Sigmoid colon (tissue), 3 donors: ENCODE measurements at regions not wholly inside any gene's neighbourhood (a gene's known extent, or its start where the extent isn't known, plus 50 kb on each side); places are given as distances from the start of the nearest gene placed in this dataset.

Experiments
- CTCF ChIP-seq, 4 experiments: fragments of 450-650 bp in 3 of 4; fragments of 200-600 bp in 1 of 4; IDR thresholded peaks; one replicate each; pipeline ENCODE4 v1.5.1; 2016 to 2019; ENCODE audit warnings: antibody characterized with exemption in 4 of 4, mild to moderate bottlenecking in 3 of 4, moderate library complexity in 2 of 4
- POLR2A ChIP-seq, 2 donors: fragments of 450-650 bp; IDR thresholded peaks; one replicate each; pipeline ENCODE4 v1.6.1; 2016; ENCODE audit warnings: antibody characterized with exemption in 2 of 2, mild to moderate bottlenecking in 2 of 2, moderate library complexity in 2 of 2

- TF ChIP-seq POLR2A (IDR thresholded peaks at IDR 0.05) (no peak), CTCF (IDR thresholded peaks at IDR 0.05) (no peak)
Measured at GRCh38 chr9:75422944-75423522, 334.7 kb downstream of the OSTF1 start.
